Type B pancreatic cell (in vitro differentiated cells): ENCODE measurements at regions not wholly inside any gene's neighbourhood (a gene's known extent, or its start where the extent isn't known, plus 50 kb on each side); places are given as distances from the start of the nearest gene placed in this dataset.

ENCODE experiments used
- DNase-seq: peaks from one replicate; pipeline ENCODE4 v3.0.0; 2021; ENCODE audit warnings: mixed read lengths; ENCODE audit not compliant: unreplicated experiment; ENCODE audit errors: extremely low spot score
- H3K27ac Mint-ChIP-seq: 2 replicates; pipeline ENCODE4 v1.8.0; 2021; ENCODE audit warnings: mild to moderate bottlenecking, mixed read lengths
- H3K27me3 Mint-ChIP-seq: 2 replicates; pipeline ENCODE4 v1.8.0; 2021; ENCODE audit warnings: mixed read lengths
- H3K36me3 Mint-ChIP-seq: 2 replicates; pipeline ENCODE4 v1.8.0; 2021; ENCODE audit warnings: mixed read lengths
- H3K4me1 Mint-ChIP-seq: one replicate; pipeline ENCODE4 v1.8.0; 2021; ENCODE audit warnings: mixed read lengths; ENCODE audit not compliant: unreplicated experiment
- H3K4me3 Mint-ChIP-seq: 2 replicates; pipeline ENCODE4 v1.8.0; 2021; ENCODE audit warnings: mild to moderate bottlenecking, mixed read lengths
- H3K9me3 Mint-ChIP-seq: 2 replicates; pipeline ENCODE4 v1.8.0; 2021; ENCODE audit warnings: mixed read lengths
- TF ChIP-seq, protein P1 (sequence below): fragments of 200-600 bp; sonication (generic); conservative IDR thresholded peaks from 2 replicates; pipeline ENCODE4 v1.5.0; 2021; ENCODE audit warnings: antibody characterized with exemption, mild to moderate bottlenecking

DNA sequence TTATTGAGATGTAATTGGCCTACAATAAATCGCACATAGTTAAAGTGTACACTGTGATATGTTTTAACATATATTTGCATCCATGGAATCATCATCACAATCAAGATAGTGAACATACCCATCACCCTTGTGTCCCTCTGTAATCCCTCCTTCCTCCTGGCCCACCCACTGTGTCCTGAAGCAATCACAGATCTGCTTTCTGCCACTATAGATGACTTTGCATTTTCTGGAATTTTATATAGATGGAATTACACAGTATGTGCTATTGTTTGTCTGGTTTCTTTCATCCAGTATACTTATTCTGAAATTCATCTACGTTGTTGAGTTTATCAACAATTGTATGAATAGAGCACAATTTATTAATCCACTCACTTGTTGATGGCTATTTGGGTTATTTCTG, 181.3 kb downstream of the SNX10 start:
- Mint-ChIP-seq H3K36me3 (no peaks in the 10 kb centered on the region), H3K27ac (no peak overlapping the region), H3K9me3 (no peaks in the 10 kb centered on the region), H3K4me1 (no peaks in the 10 kb centered on the region), H3K27me3 (peaks cover 4% of the 10 kb centered on the region), H3K4me3 (no peak overlapping the region)
- DNase-seq, result no peak
- TF ChIP-seq, protein P1, sequence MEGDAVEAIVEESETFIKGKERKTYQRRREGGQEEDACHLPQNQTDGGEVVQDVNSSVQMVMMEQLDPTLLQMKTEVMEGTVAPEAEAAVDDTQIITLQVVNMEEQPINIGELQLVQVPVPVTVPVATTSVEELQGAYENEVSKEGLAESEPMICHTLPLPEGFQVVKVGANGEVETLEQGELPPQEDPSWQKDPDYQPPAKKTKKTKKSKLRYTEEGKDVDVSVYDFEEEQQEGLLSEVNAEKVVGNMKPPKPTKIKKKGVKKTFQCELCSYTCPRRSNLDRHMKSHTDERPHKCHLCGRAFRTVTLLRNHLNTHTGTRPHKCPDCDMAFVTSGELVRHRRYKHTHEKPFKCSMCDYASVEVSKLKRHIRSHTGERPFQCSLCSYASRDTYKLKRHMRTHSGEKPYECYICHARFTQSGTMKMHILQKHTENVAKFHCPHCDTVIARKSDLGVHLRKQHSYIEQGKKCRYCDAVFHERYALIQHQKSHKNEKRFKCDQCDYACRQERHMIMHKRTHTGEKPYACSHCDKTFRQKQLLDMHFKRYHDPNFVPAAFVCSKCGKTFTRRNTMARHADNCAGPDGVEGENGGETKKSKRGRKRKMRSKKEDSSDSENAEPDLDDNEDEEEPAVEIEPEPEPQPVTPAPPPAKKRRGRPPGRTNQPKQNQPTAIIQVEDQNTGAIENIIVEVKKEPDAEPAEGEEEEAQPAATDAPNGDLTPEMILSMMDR, result no peak

DNA sequence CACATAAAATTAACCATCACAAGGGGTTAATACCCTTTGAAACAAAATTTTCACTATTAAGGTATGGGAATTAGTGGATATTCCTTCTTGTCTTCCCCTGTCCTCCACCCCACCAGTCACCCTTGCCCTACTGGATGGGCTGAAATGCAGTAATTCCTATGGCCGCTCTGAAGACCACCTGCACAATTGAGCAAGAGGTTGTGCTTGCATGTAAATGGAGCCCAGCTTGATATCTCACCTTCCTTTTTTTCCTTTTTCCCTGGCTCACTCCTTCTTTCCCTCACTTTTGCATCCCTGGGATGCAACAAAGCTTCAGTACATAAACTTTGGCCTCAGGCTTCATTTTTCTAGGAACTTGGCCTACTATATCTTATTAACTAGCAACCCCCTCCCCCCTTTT, 184.6 kb downstream of the SNX10 start:
- H3K27me3 Mint-ChIP-seq, result peaks cover 3% of the 10 kb centered on the region
- H3K36me3 Mint-ChIP-seq, result no peaks in the 10 kb centered on the region
- no peak overlapping the region for H3K4me3 Mint-ChIP-seq
- no peak for DNase-seq
- H3K4me1 Mint-ChIP-seq, result no peaks in the 10 kb centered on the region
- TF ChIP-seq, protein P1, result no peak
- H3K27ac Mint-ChIP-seq, result no peak overlapping the region
- H3K9me3 Mint-ChIP-seq, result no peaks in the 10 kb centered on the region

DNA sequence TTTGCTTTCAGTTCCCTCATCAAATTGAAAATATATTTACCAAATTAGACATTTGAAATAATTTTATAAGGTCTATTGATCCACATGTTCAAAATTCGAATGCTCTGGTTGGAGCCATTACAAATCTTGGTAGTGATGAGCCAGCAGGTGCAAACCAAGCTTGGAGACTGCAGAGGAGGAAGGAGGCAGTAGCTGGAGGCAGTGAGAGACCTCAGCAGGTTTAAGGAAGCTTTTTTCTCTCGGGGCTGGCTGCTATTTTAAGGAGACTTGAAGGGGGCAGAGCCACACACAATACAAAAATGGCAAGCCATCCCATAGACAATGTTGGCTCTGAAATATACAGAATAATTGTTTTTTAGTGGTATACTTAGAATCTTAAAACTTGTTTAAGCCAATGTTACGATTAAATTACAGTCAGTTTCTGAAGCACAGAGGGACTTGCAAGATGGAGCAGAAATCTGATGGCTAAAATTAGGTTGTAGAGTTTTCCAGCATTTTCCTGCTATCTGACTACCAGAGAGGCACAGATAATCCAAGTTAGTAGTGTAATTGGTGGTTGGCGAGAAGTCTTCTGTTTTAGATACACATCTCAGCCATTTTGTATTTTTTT, 185.8 kb downstream of the SNX10 start:
- H3K4me3 Mint-ChIP-seq, result no peak overlapping the region

DNA sequence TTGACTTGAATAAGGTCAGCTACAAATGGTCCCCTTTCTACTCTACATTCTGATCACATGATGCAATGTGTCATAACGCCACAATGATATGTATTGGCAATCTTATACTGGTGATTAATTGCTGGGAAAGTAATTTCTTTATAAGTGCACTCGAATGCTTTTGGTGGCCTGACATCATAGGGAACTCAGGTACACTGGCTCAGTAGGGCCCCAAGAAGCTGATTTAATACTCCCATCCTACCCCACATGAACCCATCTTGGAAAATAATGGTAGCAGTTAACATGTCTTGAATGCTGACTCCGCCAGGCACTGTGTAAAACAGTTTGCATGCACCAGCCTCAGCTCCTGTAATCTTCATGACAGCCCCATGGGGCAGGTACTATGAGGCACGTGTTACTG, 186.9 kb downstream of the SNX10 start:
- Mint-ChIP-seq H3K4me3 (no peak overlapping the region), H3K27ac (no peak overlapping the region), H3K9me3 (no peaks in the 10 kb centered on the region), H3K36me3 (no peaks in the 10 kb centered on the region), H3K27me3 (peaks cover 5% of the 10 kb centered on the region), H3K4me1 (no peaks in the 10 kb centered on the region)
- TF ChIP-seq, protein P1, result no peak
- DNase-seq, result no peak

More for the DNA sequence above, 185.8 kb downstream of the SNX10 start:
- H3K27me3 Mint-ChIP-seq, result peaks cover 3% of the 10 kb centered on the region
- H3K9me3 Mint-ChIP-seq, result no peaks in the 10 kb centered on the region
- no peaks in the 10 kb centered on the region for H3K36me3 Mint-ChIP-seq
- no peak for DNase-seq
- H3K4me1 Mint-ChIP-seq, result no peaks in the 10 kb centered on the region
- no peak overlapping the region for H3K27ac Mint-ChIP-seq
- TF ChIP-seq, protein P1, result no peak

DNA sequence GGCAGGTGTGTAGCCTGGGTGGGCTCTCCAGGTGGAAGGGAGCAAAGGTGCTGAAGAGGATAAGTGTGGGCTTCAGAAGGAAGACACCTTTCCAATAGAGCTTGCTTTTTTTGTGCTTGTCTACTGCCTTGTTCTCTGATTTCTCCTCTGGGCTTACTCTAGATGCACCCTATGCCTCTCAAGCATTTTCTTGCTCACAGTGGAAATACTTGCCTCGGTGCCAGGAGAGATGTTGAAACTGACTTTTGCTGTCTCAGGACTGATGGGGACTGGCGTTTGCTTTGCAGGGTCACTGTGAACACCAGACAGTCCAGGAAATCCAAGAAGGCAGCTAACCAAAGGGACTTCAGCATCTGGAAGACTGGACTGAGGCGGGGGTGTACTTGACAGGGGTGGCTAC, 187.9 kb downstream of the SNX10 start:
- Mint-ChIP-seq H3K4me3 (no peak overlapping the region), H3K27me3 (peaks cover 5% of the 10 kb centered on the region)

More for the DNA sequence above, 187.9 kb downstream of the SNX10 start:
- peaks cover 4% of the 10 kb centered on the region for H3K9me3 Mint-ChIP-seq
- no peak for DNase-seq
- H3K27ac Mint-ChIP-seq, result no peak overlapping the region
- no peaks in the 10 kb centered on the region for H3K36me3 Mint-ChIP-seq
- TF ChIP-seq, protein P1, result no peak
- no peaks in the 10 kb centered on the region for H3K4me1 Mint-ChIP-seq
